ENCODE measurements at regions not wholly inside any gene's neighbourhood (a gene's known extent, or its start where the extent isn't known, plus 50 kb on each side); places are given as distances from the start of the nearest gene placed in this dataset.

- Histone ChIP-seq H2BK12ac (ENCODE audit: low read depth, low read length) (no peak overlapping the region), H2AK5ac (ENCODE audit: low read depth, low read length) (no peak overlapping the region), H3K4me1 (replicated peaks in 1 of 4; ENCODE audit: control insufficient read depth in 3 of 4, insufficient read depth in 4 of 4, low read length in 3 of 4) (no peaks in the 10 kb centered on the region; a peak in 1 of 7 replicates), H3K79me1 (ENCODE audit: low read depth, low read length) (no peaks in the 10 kb centered on the region), H3K23me2 (ENCODE audit: low read depth, low read length) (no peaks in the 10 kb centered on the region), H3K36me3 (ENCODE audit: control insufficient read depth in 2 of 4, insufficient read depth in 4 of 4, low read length in 3 of 4) (no peaks in the 10 kb centered on the region; a peak in 1 of 8 replicates), H2AFZ (ENCODE audit: low read length) (no peak overlapping the region), H3K14ac (ENCODE audit: insufficient read length) (no peak overlapping the region), H4K91ac (replicated peaks; ENCODE audit: insufficient read length, low read length) (no peak overlapping the region), H2BK120ac (replicated peaks; ENCODE audit: low read depth, low read length) (no peak overlapping the region), H3K27me3 (replicated peaks in 1 of 4; ENCODE audit: control insufficient read depth in 3 of 4, extremely low read depth in 1 of 4, insufficient read depth in 3 of 4, low read length in 3 of 4) (no peaks in the 10 kb centered on the region), H2BK5ac (ENCODE audit: low read depth, low read length) (no peak overlapping the region), H4K5ac (ENCODE audit: insufficient read length, low read depth, low read length) (no peak overlapping the region), H3K4me2 (ENCODE audit: insufficient read depth in 1 of 2, low read depth in 2 of 2, low read length in 2 of 2) (no peak overlapping the region), H3K9me3 (ENCODE audit: insufficient read depth in 2 of 2, low read depth in 1 of 2, low read length in 1 of 2) (peaks cover 4 to 7% of the 10 kb centered on the region in 2 experiments; a peak in 1 of 4 replicates), H2BK15ac (ENCODE audit: low read length) (no peak overlapping the region), H4K20me1 (replicated peaks in 1 of 2; ENCODE audit: control insufficient read depth in 1 of 2, insufficient read depth in 2 of 2, low read length in 2 of 2) (no peaks in the 10 kb centered on the region), H3K9ac (replicated peaks in 1 of 4; ENCODE audit: extremely low read depth in 1 of 4, low read depth in 3 of 4, low read length in 3 of 4) (no peak overlapping the region), H3K4ac (replicated peaks; ENCODE audit: insufficient read length, low read depth, low read length) (no peak overlapping the region), H2BK20ac (ENCODE audit: low read length) (no peak overlapping the region), H3K18ac (ENCODE audit: extremely low read depth, low read length) (no peak overlapping the region), H4K8ac (ENCODE audit: extremely low read depth, insufficient read depth, low read length) (no peak overlapping the region), H3K27ac (ENCODE audit: low read depth, low read length) (no peak overlapping the region), H3K4me3 (ENCODE audit: extremely low read depth in 1 of 4, insufficient read depth in 2 of 4, low read depth in 3 of 4, low read length in 4 of 4) (no peak overlapping the region), H3K56ac (replicated peaks; ENCODE audit: insufficient read length, low read depth, low read length) (no peak overlapping the region), H3K23ac (ENCODE audit: insufficient read length) (no peak overlapping the region), H3K79me2 (ENCODE audit: control insufficient read depth in 1 of 2, insufficient read depth in 2 of 2, low read length in 2 of 2) (no peaks in the 10 kb centered on the region)
- ChIA-PET CTCF (ENCODE audit: partially characterized antibody) (no interaction called here), POLR2A (ENCODE audit: partially characterized antibody) (no interaction called here)
- DNase-seq (ENCODE audit: low read depth in 1 of 2, low spot score in 2 of 2) (no peak), FAIRE-seq (no peak)
- WGBS, 2 experiments (ENCODE audit: extremely low coverage in 1 of 2, insufficient coverage in 1 of 2, insufficient read length in 1 of 2, insufficient replicate concordance in 2 of 2, low coverage in 1 of 2, low lambda C conversion rate in 2 of 2, missing lambda C conversion rate in 1 of 2), result 95% methylated on average over 2 of the region's 2 CpGs; no CpG with 5 or more reads in 1 of the 2 experiments
- no peak for TF ChIP-seq NRF1 (IDR thresholded peaks at IDR 0.05; ENCODE audit: low read depth, low read length)
- no peak for TF ChIP-seq SIRT6 (IDR thresholded peaks at IDR 0.05; ENCODE audit: low read length)
- no peak for TF ChIP-seq RXRA (IDR thresholded peaks at IDR 0.05; ENCODE audit: insufficient read depth, low read depth, low read length)
- TF ChIP-seq HDAC6 (IDR thresholded peaks at IDR 0.05; ENCODE audit: low read depth, low read length), result no peak
- no peak for TF ChIP-seq ASH2L (IDR thresholded peaks at IDR 0.05; ENCODE audit: low read length)
- TF ChIP-seq USF2 (IDR thresholded peaks at IDR 0.05; ENCODE audit: low read length), result no peak
- no peak for TF ChIP-seq RBBP5 (IDR thresholded peaks at IDR 0.05; ENCODE audit: borderline replicate concordance, low read depth, low read length)
- no peak for TF ChIP-seq TCF12 (IDR thresholded peaks at IDR 0.05; ENCODE audit: low read depth, low read length)
- no peak for TF ChIP-seq CHD2 (IDR thresholded peaks at IDR 0.05; ENCODE audit: low read length)
- no peak for TF ChIP-seq BCL11A (IDR thresholded peaks at IDR 0.05; ENCODE audit: low read depth in 2 of 2, low read length in 2 of 2)
- TF ChIP-seq FOSL1 (IDR thresholded peaks at IDR 0.05; ENCODE audit: insufficient read depth, low read depth, low read length), result no peak
- TF ChIP-seq TEAD4 (IDR thresholded peaks at IDR 0.05; ENCODE audit: low read depth, low read length), result no peak
- no peak for TF ChIP-seq BACH1 (IDR thresholded peaks at IDR 0.05; ENCODE audit: low read length)
- TF ChIP-seq YY1 (IDR thresholded peaks at IDR 0.05; ENCODE audit: low read depth, low read length), result no peak
Measured at GRCh38 chr21:22311741-22312462, 1313.7 kb downstream of the NCAM2 start.

Data from H1 (cell line).